ENCODE measurements at regions not wholly inside any gene's neighbourhood (a gene's known extent, or its start where the extent isn't known, plus 50 kb on each side); places are given as distances from the start of the nearest gene placed in this dataset.

DNA sequence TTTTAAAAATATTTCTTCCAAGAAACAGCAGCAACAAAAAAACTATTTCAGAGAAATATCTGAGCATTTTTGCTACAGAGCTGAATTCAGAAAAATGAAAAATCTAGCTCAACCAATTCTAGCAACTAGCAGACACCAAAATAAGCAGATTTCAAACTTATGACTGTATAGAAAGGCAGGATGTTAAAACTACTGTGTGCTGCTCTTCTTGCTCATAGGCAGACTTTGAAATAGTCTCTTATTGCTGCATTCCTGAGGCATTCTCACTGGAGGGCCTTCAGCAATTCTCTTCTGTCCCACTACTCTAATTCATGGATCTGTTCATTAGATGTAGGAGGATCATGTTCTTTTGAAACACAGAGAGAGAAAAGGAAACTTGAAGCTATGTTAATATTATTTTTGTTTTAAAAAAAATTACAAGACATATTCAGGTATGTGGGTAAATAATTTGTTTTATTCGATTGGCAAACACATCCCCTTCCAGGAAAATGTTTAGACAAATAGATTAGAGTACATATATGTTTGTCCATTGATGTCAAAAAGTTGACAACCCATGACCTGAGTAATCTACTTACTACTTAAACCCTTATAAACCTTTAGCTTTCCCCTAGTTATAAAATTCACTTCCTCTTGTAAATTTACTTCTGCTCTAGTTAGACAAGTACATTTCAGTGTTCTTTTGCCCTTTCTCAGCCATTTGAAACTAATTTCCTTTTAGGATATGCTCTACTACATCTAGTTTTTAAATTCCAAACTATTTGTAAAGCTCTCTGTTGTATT is 428.2 kb upstream of the POT1 start:
- H3K4me3 ChIP-seq (replicated peaks in 1 of 2; ENCODE audit: low read depth in 2 of 2, low read length in 2 of 2), result no peak overlapping the region
- DNase-seq (ENCODE audit: low read depth in 2 of 2), result peak in 1 of 2 donors; percentile 41
- TF ChIP-seq, protein P1, sequence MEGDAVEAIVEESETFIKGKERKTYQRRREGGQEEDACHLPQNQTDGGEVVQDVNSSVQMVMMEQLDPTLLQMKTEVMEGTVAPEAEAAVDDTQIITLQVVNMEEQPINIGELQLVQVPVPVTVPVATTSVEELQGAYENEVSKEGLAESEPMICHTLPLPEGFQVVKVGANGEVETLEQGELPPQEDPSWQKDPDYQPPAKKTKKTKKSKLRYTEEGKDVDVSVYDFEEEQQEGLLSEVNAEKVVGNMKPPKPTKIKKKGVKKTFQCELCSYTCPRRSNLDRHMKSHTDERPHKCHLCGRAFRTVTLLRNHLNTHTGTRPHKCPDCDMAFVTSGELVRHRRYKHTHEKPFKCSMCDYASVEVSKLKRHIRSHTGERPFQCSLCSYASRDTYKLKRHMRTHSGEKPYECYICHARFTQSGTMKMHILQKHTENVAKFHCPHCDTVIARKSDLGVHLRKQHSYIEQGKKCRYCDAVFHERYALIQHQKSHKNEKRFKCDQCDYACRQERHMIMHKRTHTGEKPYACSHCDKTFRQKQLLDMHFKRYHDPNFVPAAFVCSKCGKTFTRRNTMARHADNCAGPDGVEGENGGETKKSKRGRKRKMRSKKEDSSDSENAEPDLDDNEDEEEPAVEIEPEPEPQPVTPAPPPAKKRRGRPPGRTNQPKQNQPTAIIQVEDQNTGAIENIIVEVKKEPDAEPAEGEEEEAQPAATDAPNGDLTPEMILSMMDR (IDR thresholded peaks at IDR 0.05; ENCODE audit: low read depth, low read length), result no peak

DNA sequence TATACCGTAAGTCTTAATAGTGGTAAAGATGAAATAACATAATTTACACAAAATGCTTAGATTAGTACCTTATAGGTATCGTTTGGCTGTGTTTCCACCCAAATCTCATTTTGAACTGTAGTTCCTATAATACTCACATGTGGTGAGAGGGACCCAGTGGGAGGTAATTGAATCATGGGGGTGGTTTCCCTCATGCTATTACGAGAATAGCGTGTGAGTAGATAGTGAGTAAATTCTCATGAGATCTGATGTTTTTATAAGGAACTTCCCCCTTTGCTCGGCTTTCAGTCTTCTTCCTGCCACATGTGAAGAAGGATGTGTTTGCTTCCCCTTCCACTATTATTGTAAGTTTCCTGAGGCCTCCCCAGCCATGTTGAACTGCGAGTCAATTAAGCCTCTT is 426.3 kb upstream of the POT1 start:
- DNase-seq (ENCODE audit: low read depth in 2 of 2), result peak; percentile 23 to 79
- TF ChIP-seq, protein P1 (IDR thresholded peaks at IDR 0.05; ENCODE audit: low read depth, low read length), result no peak
- no peak overlapping the region for H3K4me3 ChIP-seq (replicated peaks in 1 of 2; ENCODE audit: low read depth in 2 of 2, low read length in 2 of 2)

DNA sequence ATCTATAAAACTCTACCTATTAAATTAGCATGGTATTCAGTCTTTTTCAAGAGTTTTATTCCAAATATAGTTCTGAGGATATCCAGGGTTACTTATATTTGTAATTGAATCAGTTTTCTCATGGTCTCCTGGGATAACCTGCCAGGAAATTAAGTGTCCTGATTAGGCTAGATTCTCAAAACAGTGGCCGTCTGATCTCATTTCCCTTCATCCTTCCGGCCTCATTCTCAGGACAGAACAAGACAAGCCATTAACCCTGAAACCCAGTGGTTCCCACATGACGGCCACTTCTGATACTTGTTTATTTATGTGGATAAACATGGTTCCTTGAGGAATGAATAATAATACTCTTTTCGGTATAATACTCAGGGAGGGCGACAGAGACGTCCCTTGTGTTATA is 417.6 kb upstream of the POT1 start:
- peak in 1 of 2 donors; percentile 2 for DNase-seq (ENCODE audit: low read depth in 2 of 2)
- H3K4me3 ChIP-seq (replicated peaks in 1 of 2; ENCODE audit: low read depth in 2 of 2, low read length in 2 of 2), result no peak overlapping the region
- TF ChIP-seq, protein P1 (IDR thresholded peaks at IDR 0.05; ENCODE audit: low read depth, low read length), result no peak

DNA sequence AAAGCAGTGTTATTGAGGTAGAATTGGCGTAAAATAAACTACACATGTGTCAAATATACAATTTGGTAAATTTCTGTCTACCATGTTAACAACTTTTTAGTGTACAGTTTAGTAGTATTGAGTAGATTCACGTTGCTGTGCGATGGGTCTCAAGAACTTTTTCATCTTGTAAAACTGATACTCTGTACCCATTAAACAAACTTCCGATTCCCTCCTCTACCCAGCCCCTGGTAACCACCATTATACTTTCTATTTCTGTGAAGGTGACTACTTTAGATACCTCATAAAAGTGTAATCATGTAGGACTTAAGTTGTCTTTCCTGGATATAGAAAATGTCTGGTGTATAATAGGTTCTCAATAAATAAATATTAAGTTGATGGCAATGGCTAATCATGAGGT is 408.5 kb upstream of the POT1 start:
- TF ChIP-seq, protein P1 (IDR thresholded peaks at IDR 0.05; ENCODE audit: low read depth, low read length), result no peak
- no peak for DNase-seq (ENCODE audit: low read depth in 2 of 2)

DNA sequence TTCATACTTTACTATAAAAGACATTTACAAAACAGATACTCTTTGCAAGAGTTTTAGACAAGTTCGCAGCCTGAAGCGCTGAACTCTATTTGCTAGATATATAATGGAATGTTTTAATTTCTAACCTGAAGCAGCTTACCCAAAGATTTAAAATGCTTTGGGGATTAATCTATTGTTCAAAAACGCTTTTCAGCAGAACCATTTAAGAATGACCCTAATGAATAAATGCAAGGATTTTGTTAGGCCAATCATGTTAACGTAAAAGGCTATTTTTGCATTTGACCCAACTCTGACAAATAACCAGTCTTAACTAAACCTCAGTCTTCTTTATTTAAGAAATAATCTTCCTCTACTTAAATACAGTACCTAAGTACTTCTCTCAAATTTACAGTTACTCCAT is 406.7 kb upstream of the POT1 start:
- no peak for DNase-seq (ENCODE audit: low read depth in 2 of 2)
- TF ChIP-seq, protein P1 (IDR thresholded peaks at IDR 0.05; ENCODE audit: low read depth, low read length), result no peak

More for the DNA sequence above, 408.5 kb upstream of the POT1 start:
- H3K4me3 ChIP-seq (replicated peaks in 1 of 2; ENCODE audit: low read depth in 2 of 2, low read length in 2 of 2), result no peak overlapping the region

DNA sequence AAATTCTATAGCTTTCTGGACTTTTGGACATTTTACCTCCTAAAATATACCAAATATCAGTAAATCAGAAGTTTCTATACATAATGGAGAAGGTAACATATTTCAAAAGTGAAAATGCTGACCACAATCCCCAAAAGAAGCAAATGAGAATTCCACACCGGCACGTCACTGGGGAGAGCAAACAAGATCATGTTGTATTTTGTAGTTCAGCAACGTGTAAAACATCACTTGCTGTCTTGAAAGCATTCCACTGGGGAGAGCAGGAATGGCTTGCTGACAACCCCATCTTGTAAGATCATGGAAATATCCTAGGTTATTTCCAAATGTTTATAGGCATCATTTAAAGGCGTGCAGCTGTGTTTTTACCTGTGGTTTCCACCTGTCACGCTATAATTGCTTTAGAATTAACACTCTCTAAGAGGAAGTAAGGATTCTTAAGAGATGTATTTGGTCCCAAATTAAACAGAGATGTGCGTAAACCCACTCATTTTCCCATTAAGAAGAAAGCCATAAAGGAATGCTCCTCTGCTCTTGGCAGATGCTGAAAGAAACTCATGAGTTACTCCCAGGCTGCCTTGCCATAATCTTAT is 397.1 kb upstream of the POT1 start:
- H3K4me3 ChIP-seq (replicated peaks in 1 of 2; ENCODE audit: low read depth in 2 of 2, low read length in 2 of 2), result no peak overlapping the region
- TF ChIP-seq, protein P1 (IDR thresholded peaks at IDR 0.05; ENCODE audit: low read depth, low read length), result no peak
- DNase-seq (ENCODE audit: low read depth in 2 of 2), result peak in 1 of 2 donors; percentile 45

More for the DNA sequence above, 406.7 kb upstream of the POT1 start:
- no peak overlapping the region for H3K4me3 ChIP-seq (replicated peaks in 1 of 2; ENCODE audit: low read depth in 2 of 2, low read length in 2 of 2)

Measured in cardiac fibroblast (primary cell).